Liver (tissue), 7 donors: ENCODE measurements at regions not wholly inside any gene's neighbourhood (a gene's known extent, or its start where the extent isn't known, plus 50 kb on each side); places are given as distances from the start of the nearest gene placed in this dataset.

Experiments
- DNase-seq: peaks from one replicate; pipeline ENCODE4 v3.0.0-alpha.2; 2017; ENCODE audit warnings: low spot score
- H3K27ac ChIP-seq, 2 donors: one replicate each; pipeline ENCODE4 v1.7.0; 2013; ENCODE audit warnings: inconsistent platforms in 2 of 2, low read length in 2 of 2, control low read depth in 1 of 2, low read depth in 1 of 2, mild to moderate bottlenecking in 1 of 2
- H3K27me3 ChIP-seq, 4 donors: one replicate each; pipeline versions ENCODE4 v1.6.1 to v1.7.0; 2013; ENCODE audit warnings: low read length in 3 of 4, inconsistent platforms in 1 of 4, mild to moderate bottlenecking in 1 of 4, moderate library complexity in 1 of 4; ENCODE audit not compliant: control insufficient read depth in 4 of 4, insufficient read depth in 4 of 4
- H3K36me3 ChIP-seq, 4 donors: one replicate each; pipeline versions ENCODE4 v1.6.1 to v1.7.0; 2013; ENCODE audit warnings: low read length in 3 of 4, mild to moderate bottlenecking in 3 of 4, low read depth in 1 of 4, moderate library complexity in 1 of 4; ENCODE audit not compliant: control insufficient read depth in 4 of 4, insufficient read depth in 3 of 4
- H3K4me1 ChIP-seq, 4 donors: one replicate each; pipeline versions ENCODE4 v1.6.1 to v1.7.0; 2013; ENCODE audit warnings: low read length in 3 of 4, mild to moderate bottlenecking in 3 of 4, moderate library complexity in 1 of 4; ENCODE audit not compliant: control insufficient read depth in 4 of 4, insufficient read depth in 4 of 4
- H3K4me3 ChIP-seq, 3 donors: one replicate each; pipeline versions ENCODE4 v1.6.1 to v1.7.0; 2013; ENCODE audit warnings: low read length in 3 of 3, control low read depth in 1 of 3, low read depth in 1 of 3, mild to moderate bottlenecking in 1 of 3
- H3K9ac ChIP-seq, 2 donors: one replicate each; pipeline ENCODE4 v1.7.0; 2013; ENCODE audit warnings: low read length in 2 of 2, mild to moderate bottlenecking in 2 of 2, moderate library complexity in 2 of 2, control low read depth in 1 of 2, low read depth in 1 of 2
- H3K9me3 ChIP-seq, 4 donors: one replicate each; pipeline versions ENCODE4 v1.6.1 to v1.7.0; 2013; ENCODE audit warnings: low read length in 3 of 4; ENCODE audit not compliant: control insufficient read depth in 4 of 4
- FOXA1 ChIP-seq: IDR thresholded peaks from 2 replicates; pipeline ENCODE4 v1.6.1; 2016; ENCODE audit warnings: antibody characterized with exemption
- GABPA ChIP-seq, 2 donors: IDR thresholded peaks in 1 of 2; conservative IDR thresholded peaks in 1 of 2; 2 replicates each; pipeline ENCODE4 v1.6.1; 2016; ENCODE audit warnings: antibody characterized with exemption in 2 of 2, mild to moderate bottlenecking in 1 of 2, moderate library complexity in 1 of 2
- HNF4G ChIP-seq: IDR thresholded peaks from 2 replicates; pipeline ENCODE4 v1.6.1; 2016; ENCODE audit warnings: antibody characterized with exemption
- JUND ChIP-seq, 2 donors: IDR thresholded peaks; 2 replicates each; pipeline ENCODE4 v1.6.1; 2016; ENCODE audit warnings: antibody characterized with exemption in 2 of 2
- NR2F2 ChIP-seq: IDR thresholded peaks from 2 replicates; pipeline ENCODE4 v1.6.1; 2016; ENCODE audit warnings: antibody characterized with exemption
- RXRA ChIP-seq, 2 donors: IDR thresholded peaks; 2 replicates each; pipeline ENCODE4 v1.6.1; 2017 to 2018; ENCODE audit warnings: antibody characterized with exemption in 2 of 2, mild to moderate bottlenecking in 1 of 2
- SP1 ChIP-seq: IDR thresholded peaks from 2 replicates; pipeline ENCODE4 v1.6.1; 2018; ENCODE audit warnings: antibody characterized with exemption, mild to moderate bottlenecking
- TAF1 ChIP-seq: conservative IDR thresholded peaks from 2 replicates; pipeline ENCODE4 v1.6.1; 2016; ENCODE audit warnings: antibody characterized with exemption, mild to moderate bottlenecking
- YY1 ChIP-seq: IDR thresholded peaks from 2 replicates; pipeline ENCODE4 v1.6.1; 2016; ENCODE audit warnings: antibody characterized with exemption, mild to moderate bottlenecking
- WGBS: extraction: QIAGEN DNeasy Blood & Tissue Kit; methylation state at CpG from one replicate; pipeline ENCODE4 v1.1.7; 2013; 5-methylcytosine and 5-hydroxymethylcytosine counted together
- TF ChIP-seq, protein P1 (sequence below): IDR thresholded peaks from 2 replicates; pipeline ENCODE4 v1.6.1; 2016; ENCODE audit warnings: antibody characterized with exemption
- TF ChIP-seq, protein P2 (sequence below): IDR thresholded peaks from 2 replicates; pipeline ENCODE4 v1.6.1; 2016; ENCODE audit warnings: antibody characterized with exemption
- TF ChIP-seq, protein P3 (sequence below): IDR thresholded peaks from 2 replicates; pipeline ENCODE4 v1.6.1; 2016; ENCODE audit warnings: antibody characterized with exemption
- donor health status: healthy.
- donor health status: healthy.
- donor health status: healthy.
- donor health status: healthy.

GRCh38 chr2:234430871-234431270, 66.0 kb downstream of the ARL4C start (continued):
- TF ChIP-seq, protein P1, sequence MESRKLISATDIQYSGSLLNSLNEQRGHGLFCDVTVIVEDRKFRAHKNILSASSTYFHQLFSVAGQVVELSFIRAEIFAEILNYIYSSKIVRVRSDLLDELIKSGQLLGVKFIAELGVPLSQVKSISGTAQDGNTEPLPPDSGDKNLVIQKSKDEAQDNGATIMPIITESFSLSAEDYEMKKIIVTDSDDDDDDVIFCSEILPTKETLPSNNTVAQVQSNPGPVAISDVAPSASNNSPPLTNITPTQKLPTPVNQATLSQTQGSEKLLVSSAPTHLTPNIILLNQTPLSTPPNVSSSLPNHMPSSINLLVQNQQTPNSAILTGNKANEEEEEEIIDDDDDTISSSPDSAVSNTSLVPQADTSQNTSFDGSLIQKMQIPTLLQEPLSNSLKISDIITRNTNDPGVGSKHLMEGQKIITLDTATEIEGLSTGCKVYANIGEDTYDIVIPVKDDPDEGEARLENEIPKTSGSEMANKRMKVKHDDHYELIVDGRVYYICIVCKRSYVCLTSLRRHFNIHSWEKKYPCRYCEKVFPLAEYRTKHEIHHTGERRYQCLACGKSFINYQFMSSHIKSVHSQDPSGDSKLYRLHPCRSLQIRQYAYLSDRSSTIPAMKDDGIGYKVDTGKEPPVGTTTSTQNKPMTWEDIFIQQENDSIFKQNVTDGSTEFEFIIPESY = no peak
- TF ChIP-seq, protein P2, sequence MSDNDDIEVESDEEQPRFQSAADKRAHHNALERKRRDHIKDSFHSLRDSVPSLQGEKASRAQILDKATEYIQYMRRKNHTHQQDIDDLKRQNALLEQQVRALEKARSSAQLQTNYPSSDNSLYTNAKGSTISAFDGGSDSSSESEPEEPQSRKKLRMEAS = no peak

DNA sequence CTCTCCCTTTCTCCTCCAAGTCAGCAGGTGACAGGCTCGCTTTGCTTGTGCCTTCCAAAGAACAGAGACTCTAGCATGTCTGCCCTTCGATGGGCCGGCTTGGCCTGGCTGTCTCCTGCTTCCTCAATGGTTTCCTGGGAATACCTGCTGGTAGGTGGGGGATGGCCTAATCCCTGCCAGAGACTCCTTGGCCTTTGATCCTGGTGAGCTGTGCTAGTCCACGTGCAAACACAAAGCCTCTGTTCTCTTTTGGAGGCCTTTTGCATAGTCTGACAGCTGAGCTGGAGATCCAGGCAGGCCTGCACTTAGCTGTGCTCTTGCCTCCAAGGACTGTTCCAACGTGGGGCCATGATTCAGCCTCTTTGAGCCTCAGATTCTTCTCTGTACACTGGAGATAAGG, 67.6 kb downstream of the ARL4C start:
- Histone ChIP-seq H3K27ac (no peak overlapping the region), H3K27me3 (no peaks in the 10 kb centered on the region), H3K9me3 (no peaks in the 10 kb centered on the region), H3K4me1 (no peaks in the 10 kb centered on the region), H3K4me3 (no peak overlapping the region), H3K9ac (no peak overlapping the region), H3K36me3 (no peaks in the 10 kb centered on the region)
- no peak for DNase-seq
- WGBS = 75% methylated on average over 5 of the region's 5 CpGs
- TF ChIP-seq YY1 (no peak), TAF1 (no peak), GABPA (IDR thresholded peaks at IDR 0.05 in 1 of 2, conservative IDR thresholded peaks at IDR 0.05 in 1 of 2) (no peak), SP1 (no peak), RXRA (IDR thresholded peaks at IDR 0.05) (no peak), JUND (IDR thresholded peaks at IDR 0.05) (no peak), NR2F2 (no peak), FOXA1 (no peak)
- TF ChIP-seq, protein P1 = no peak
- TF ChIP-seq, protein P3, sequence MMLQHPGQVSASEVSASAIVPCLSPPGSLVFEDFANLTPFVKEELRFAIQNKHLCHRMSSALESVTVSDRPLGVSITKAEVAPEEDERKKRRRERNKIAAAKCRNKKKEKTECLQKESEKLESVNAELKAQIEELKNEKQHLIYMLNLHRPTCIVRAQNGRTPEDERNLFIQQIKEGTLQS = no peak

GRCh38 chr2:234427081-234428061, 69.5 kb downstream of the ARL4C start:
- H3K27ac ChIP-seq = peak overlapping the region in 1 of 2 donors; percentile 61
- 60% methylated on average over 15 of the region's 15 CpGs for WGBS
- H3K4me3 ChIP-seq = no peak overlapping the region
- H3K9ac ChIP-seq = no peak overlapping the region
- TF ChIP-seq NR2F2 (no peak), HNF4G (no peak)
- H3K9me3 ChIP-seq = no peaks in the 10 kb centered on the region
- H3K27me3 ChIP-seq = no peaks in the 10 kb centered on the region
- no peaks in the 10 kb centered on the region for H3K36me3 ChIP-seq
- H3K4me1 ChIP-seq = no peaks in the 10 kb centered on the region
- DNase-seq = no peak
